ENCODE measurements at regions not wholly inside any gene's neighbourhood (a gene's known extent, or its start where the extent isn't known, plus 50 kb on each side); places are given as distances from the start of the nearest gene placed in this dataset.

GRCh38 chr6:144753023-144753705, 468.0 kb downstream of the UTRN start:
- Mint-ChIP-seq H3K9me3 (no peaks in the 10 kb centered on the region), H3K27me3 (no peaks in the 10 kb centered on the region), H3K4me1 (peaks cover 21% of the 10 kb centered on the region), H3K27ac (peak overlapping the region; percentile 56), H3K36me3 (ENCODE audit: low read depth) (peaks cover 73% of the 10 kb centered on the region), H3K4me3 (no peak overlapping the region)
- TF ChIP-seq, protein P1, sequence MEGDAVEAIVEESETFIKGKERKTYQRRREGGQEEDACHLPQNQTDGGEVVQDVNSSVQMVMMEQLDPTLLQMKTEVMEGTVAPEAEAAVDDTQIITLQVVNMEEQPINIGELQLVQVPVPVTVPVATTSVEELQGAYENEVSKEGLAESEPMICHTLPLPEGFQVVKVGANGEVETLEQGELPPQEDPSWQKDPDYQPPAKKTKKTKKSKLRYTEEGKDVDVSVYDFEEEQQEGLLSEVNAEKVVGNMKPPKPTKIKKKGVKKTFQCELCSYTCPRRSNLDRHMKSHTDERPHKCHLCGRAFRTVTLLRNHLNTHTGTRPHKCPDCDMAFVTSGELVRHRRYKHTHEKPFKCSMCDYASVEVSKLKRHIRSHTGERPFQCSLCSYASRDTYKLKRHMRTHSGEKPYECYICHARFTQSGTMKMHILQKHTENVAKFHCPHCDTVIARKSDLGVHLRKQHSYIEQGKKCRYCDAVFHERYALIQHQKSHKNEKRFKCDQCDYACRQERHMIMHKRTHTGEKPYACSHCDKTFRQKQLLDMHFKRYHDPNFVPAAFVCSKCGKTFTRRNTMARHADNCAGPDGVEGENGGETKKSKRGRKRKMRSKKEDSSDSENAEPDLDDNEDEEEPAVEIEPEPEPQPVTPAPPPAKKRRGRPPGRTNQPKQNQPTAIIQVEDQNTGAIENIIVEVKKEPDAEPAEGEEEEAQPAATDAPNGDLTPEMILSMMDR (IDR thresholded peaks at IDR 0.05) = no peak
- DNase-seq (no peak), ATAC-seq (ENCODE audit: low read depth) (no peak)
- CTCF ChIA-PET = no interaction called here
- POLR2A ChIA-PET = no interaction called here
- intact Hi-C loops (cut with micrococcal nuclease) = no loop called here

DNA sequence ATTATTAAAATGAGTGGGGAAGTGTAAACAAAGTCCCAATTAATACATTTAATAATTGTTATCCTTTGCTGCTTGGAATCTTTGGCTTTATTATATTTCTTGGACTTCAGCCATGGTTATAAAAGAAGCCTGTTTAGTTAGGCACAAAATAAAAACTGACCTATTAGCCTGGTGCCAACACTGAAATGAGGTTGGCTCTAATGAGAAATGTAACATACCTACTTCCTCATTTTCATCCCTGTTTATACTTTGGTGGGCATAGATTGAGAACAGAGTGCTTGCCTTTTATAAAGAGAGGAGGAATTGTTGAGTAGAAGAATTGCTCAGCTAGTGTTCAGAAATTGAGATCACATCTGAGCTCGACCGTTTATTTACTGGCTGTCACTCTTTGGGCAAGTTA, 471.3 kb downstream of the UTRN start:
- peak overlapping the region; percentile 46 for H3K27ac Mint-ChIP-seq
- TF ChIP-seq, protein P1 (IDR thresholded peaks at IDR 0.05) = no peak
- H3K4me3 Mint-ChIP-seq = no peak overlapping the region
- peaks cover 60% of the 10 kb centered on the region for H3K36me3 Mint-ChIP-seq (ENCODE audit: low read depth)
- ChIA-PET CTCF (no interaction called here), POLR2A (no interaction called here)
- intact Hi-C loops (cut with micrococcal nuclease) = no loop called here
- DNase-seq (no peak), ATAC-seq (ENCODE audit: low read depth) (peak; percentile 54)
- no peaks in the 10 kb centered on the region for H3K27me3 Mint-ChIP-seq
- no peaks in the 10 kb centered on the region for H3K9me3 Mint-ChIP-seq
- peaks cover 21% of the 10 kb centered on the region for H3K4me1 Mint-ChIP-seq

DNA sequence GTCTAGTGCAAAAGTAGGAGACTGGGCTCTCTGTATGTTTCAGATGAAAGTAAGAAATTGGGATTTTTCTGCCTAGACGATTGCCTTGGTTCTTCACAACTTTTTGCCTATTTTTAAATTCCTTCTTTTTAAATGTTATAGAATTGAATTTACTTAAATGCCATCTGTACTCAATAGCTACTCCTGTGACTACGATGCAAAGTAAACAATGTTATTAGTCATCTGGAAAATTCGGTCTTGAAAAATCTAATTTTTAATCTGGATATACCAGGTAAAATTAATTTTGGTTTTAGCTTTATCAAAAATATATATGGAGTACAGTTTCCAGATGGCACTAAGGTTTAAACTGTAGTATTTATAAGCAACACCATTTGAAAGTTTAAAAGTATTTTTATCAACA, 472.2 kb downstream of the UTRN start:
- Mint-ChIP-seq H3K27me3 (no peaks in the 10 kb centered on the region), H3K36me3 (ENCODE audit: low read depth) (peaks cover 57% of the 10 kb centered on the region), H3K4me3 (no peak overlapping the region), H3K4me1 (peaks cover 19% of the 10 kb centered on the region), H3K27ac (no peak overlapping the region), H3K9me3 (no peaks in the 10 kb centered on the region)
- TF ChIP-seq, protein P1 (IDR thresholded peaks at IDR 0.05) = no peak
- CTCF ChIA-PET = no interaction called here
- DNase-seq = no peak
- no peak for ATAC-seq (ENCODE audit: low read depth)
- intact Hi-C loops (cut with micrococcal nuclease) = no loop called here
- POLR2A ChIA-PET = no interaction called here

DNA sequence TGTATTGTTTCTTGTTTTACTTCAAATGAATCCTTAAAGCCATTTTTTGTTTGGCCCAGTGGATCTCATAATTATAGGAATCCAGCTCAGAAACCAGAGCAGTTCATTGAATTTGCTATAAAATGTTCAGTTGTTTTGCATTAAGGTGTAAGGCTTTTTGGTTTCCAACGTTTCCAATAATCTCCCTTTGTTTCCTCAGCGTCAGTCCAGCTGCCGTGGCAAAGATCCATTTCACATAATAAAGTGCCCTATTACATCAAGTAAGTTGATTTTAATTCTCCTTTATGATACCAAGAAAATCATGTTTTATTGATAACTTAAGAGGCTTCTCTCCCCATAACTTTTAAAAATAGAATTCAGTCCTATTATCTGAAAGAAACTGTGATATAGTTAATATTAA, 472.6 kb downstream of the UTRN start:
- ChIA-PET CTCF (no interaction called here), POLR2A (no interaction called here)
- H3K9me3 Mint-ChIP-seq = no peaks in the 10 kb centered on the region
- H3K27me3 Mint-ChIP-seq = no peaks in the 10 kb centered on the region
- no peak overlapping the region for H3K4me3 Mint-ChIP-seq
- H3K4me1 Mint-ChIP-seq = peaks cover 16% of the 10 kb centered on the region
- DNase-seq (no peak), ATAC-seq (ENCODE audit: low read depth) (no peak)
- H3K36me3 Mint-ChIP-seq (ENCODE audit: low read depth) = peaks cover 58% of the 10 kb centered on the region
- intact Hi-C loops (cut with micrococcal nuclease) = no loop called here
- TF ChIP-seq, protein P1 (IDR thresholded peaks at IDR 0.05) = no peak
- H3K27ac Mint-ChIP-seq = no peak overlapping the region

DNA sequence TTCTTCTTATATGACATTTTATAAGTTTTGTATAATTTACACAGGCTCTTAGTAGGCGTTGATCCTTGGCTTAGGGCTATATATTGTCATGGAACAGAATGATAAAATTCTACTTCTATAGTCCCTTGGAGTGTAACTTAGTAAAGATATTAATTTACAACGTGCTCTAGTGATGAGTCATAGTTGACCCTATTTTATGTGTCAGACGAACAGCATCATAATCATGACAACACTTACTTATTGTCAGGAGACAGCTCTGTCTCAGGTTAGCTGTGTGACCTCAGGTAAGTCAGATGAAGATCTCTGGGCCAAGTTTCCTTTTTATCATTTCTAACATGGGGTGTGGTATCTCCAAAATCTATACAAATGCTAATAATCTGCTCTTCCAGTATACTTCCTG, 473.5 kb downstream of the UTRN start:
- H3K4me3 Mint-ChIP-seq = no peak overlapping the region
- ChIA-PET CTCF (no interaction called here), POLR2A (no interaction called here)
- H3K9me3 Mint-ChIP-seq = no peaks in the 10 kb centered on the region
- no peaks in the 10 kb centered on the region for H3K27me3 Mint-ChIP-seq
- DNase-seq (no peak), ATAC-seq (ENCODE audit: low read depth) (no peak)
- peaks cover 58% of the 10 kb centered on the region for H3K36me3 Mint-ChIP-seq (ENCODE audit: low read depth)
- TF ChIP-seq, protein P1 (IDR thresholded peaks at IDR 0.05) = no peak
- intact Hi-C loops (cut with micrococcal nuclease) = no loop called here
- H3K27ac Mint-ChIP-seq = no peak overlapping the region
- H3K4me1 Mint-ChIP-seq = peaks cover 8% of the 10 kb centered on the region
